ENCODE measurements at regions not wholly inside any gene's neighbourhood (a gene's known extent, or its start where the extent isn't known, plus 50 kb on each side); places are given as distances from the start of the nearest gene placed in this dataset.

GRCh38 chr9:90127923-90128322, 514.7 kb downstream of the DIRAS2 start:
- no peak for DNase-seq
- H3K9me3 ChIP-seq (replicated peaks; ENCODE audit: insufficient read depth, low read length): no peaks in the 10 kb centered on the region
- H3K27ac ChIP-seq (ENCODE audit: low read length): no peak overlapping the region
- no peaks in the 10 kb centered on the region for H3K36me3 ChIP-seq (replicated peaks; ENCODE audit: insufficient read depth, low read length)
- no peak overlapping the region for H3K4me2 ChIP-seq (ENCODE audit: low read depth, low read length)
- H3K27me3 ChIP-seq (replicated peaks; ENCODE audit: insufficient read depth, low read length): no peaks in the 10 kb centered on the region
- H4K20me1 ChIP-seq (ENCODE audit: insufficient read depth, low read length): no peaks in the 10 kb centered on the region
- no peaks in the 10 kb centered on the region for H3K4me1 ChIP-seq (ENCODE audit: low read length)
- TF ChIP-seq CTCF (IDR thresholded peaks at IDR 0.05; ENCODE audit: low read length): no peak
- no peak for TF ChIP-seq EZH2 (optimal IDR thresholded peaks at IDR 0.05; ENCODE audit: low read depth, low read length)
- TF ChIP-seq EZH2phosphoT487 (IDR thresholded peaks at IDR 0.05; ENCODE audit: low read length): no peak
- no peak overlapping the region for H3K9ac ChIP-seq (ENCODE audit: low read length)
- H3K79me2 ChIP-seq (ENCODE audit: low read length): no peaks in the 10 kb centered on the region
- H3F3A ChIP-seq (ENCODE audit: insufficient read depth, low read length): no peaks in the 10 kb centered on the region
- H3K9me2 ChIP-seq (replicated peaks; ENCODE audit: insufficient read depth, low read length): no peaks in the 10 kb centered on the region
- no peak overlapping the region for H2AFZ ChIP-seq (ENCODE audit: low read length)
- H3K4me3 ChIP-seq (ENCODE audit: low read length): no peak overlapping the region

- DNase-seq: no peak
- H4K20me1 ChIP-seq (ENCODE audit: insufficient read depth, low read length): no peaks in the 10 kb centered on the region
- TF ChIP-seq EZH2 (optimal IDR thresholded peaks at IDR 0.05; ENCODE audit: low read depth, low read length): no peak
- TF ChIP-seq EZH2phosphoT487 (IDR thresholded peaks at IDR 0.05; ENCODE audit: low read length): no peak
- no peaks in the 10 kb centered on the region for H3K36me3 ChIP-seq (replicated peaks; ENCODE audit: insufficient read depth, low read length)
- no peak overlapping the region for H3K9ac ChIP-seq (ENCODE audit: low read length)
- no peaks in the 10 kb centered on the region for H3K4me1 ChIP-seq (ENCODE audit: low read length)
- no peaks in the 10 kb centered on the region for H3K27me3 ChIP-seq (replicated peaks; ENCODE audit: insufficient read depth, low read length)
- no peak overlapping the region for H3K4me2 ChIP-seq (ENCODE audit: low read depth, low read length)
- H3K27ac ChIP-seq (ENCODE audit: low read length): no peak overlapping the region
- no peaks in the 10 kb centered on the region for H3F3A ChIP-seq (ENCODE audit: insufficient read depth, low read length)
- no peaks in the 10 kb centered on the region for H3K9me2 ChIP-seq (replicated peaks; ENCODE audit: insufficient read depth, low read length)
- H3K9me3 ChIP-seq (replicated peaks; ENCODE audit: insufficient read depth, low read length): no peaks in the 10 kb centered on the region
- no peaks in the 10 kb centered on the region for H3K79me2 ChIP-seq (ENCODE audit: low read length)
- no peak overlapping the region for H2AFZ ChIP-seq (ENCODE audit: low read length)
- no peak overlapping the region for H3K4me3 ChIP-seq (ENCODE audit: low read length)
These were observed 513.9 kb downstream of the DIRAS2 start for GRCh38 chr9:90128587-90129190.

- no peak overlapping the region for H3K4me3 ChIP-seq (ENCODE audit: low read length)
- H3K27ac ChIP-seq (ENCODE audit: low read length): no peak overlapping the region
- no peak for DNase-seq
- no peaks in the 10 kb centered on the region for H4K20me1 ChIP-seq (ENCODE audit: insufficient read depth, low read length)
- no peak overlapping the region for H3K9ac ChIP-seq (ENCODE audit: low read length)
- no peaks in the 10 kb centered on the region for H3K9me3 ChIP-seq (replicated peaks; ENCODE audit: insufficient read depth, low read length)
- H3F3A ChIP-seq (ENCODE audit: insufficient read depth, low read length): no peaks in the 10 kb centered on the region
- H3K9me2 ChIP-seq (replicated peaks; ENCODE audit: insufficient read depth, low read length): no peaks in the 10 kb centered on the region
- H3K36me3 ChIP-seq (replicated peaks; ENCODE audit: insufficient read depth, low read length): no peaks in the 10 kb centered on the region
- H2AFZ ChIP-seq (ENCODE audit: low read length): no peak overlapping the region
- no peaks in the 10 kb centered on the region for H3K27me3 ChIP-seq (replicated peaks; ENCODE audit: insufficient read depth, low read length)
- TF ChIP-seq CTCF (IDR thresholded peaks at IDR 0.05; ENCODE audit: low read length): no peak
- TF ChIP-seq EZH2phosphoT487 (IDR thresholded peaks at IDR 0.05; ENCODE audit: low read length): no peak
- no peak for TF ChIP-seq EZH2 (optimal IDR thresholded peaks at IDR 0.05; ENCODE audit: low read depth, low read length)
- H3K4me2 ChIP-seq (ENCODE audit: low read depth, low read length): no peak overlapping the region
- H3K4me1 ChIP-seq (ENCODE audit: low read length): no peaks in the 10 kb centered on the region
- no peaks in the 10 kb centered on the region for H3K79me2 ChIP-seq (ENCODE audit: low read length)
These were observed 513.2 kb downstream of the DIRAS2 start for GRCh38 chr9:90129446-90129845.

GRCh38 chr9:90131568-90131967, 511.1 kb downstream of the DIRAS2 start:
- TF ChIP-seq CTCF (IDR thresholded peaks at IDR 0.05; ENCODE audit: low read length): no peak
- Histone ChIP-seq H3K79me2 (ENCODE audit: low read length) (no peaks in the 10 kb centered on the region), H2AFZ (ENCODE audit: low read length) (no peak overlapping the region), H3K4me3 (ENCODE audit: low read length) (no peak overlapping the region), H3F3A (ENCODE audit: insufficient read depth, low read length) (no peaks in the 10 kb centered on the region), H3K9me2 (replicated peaks; ENCODE audit: insufficient read depth, low read length) (no peaks in the 10 kb centered on the region), H3K27ac (ENCODE audit: low read length) (no peak overlapping the region), H4K20me1 (ENCODE audit: insufficient read depth, low read length) (no peaks in the 10 kb centered on the region), H3K4me1 (ENCODE audit: low read length) (no peaks in the 10 kb centered on the region), H3K9me3 (replicated peaks; ENCODE audit: insufficient read depth, low read length) (no peaks in the 10 kb centered on the region), H3K36me3 (replicated peaks; ENCODE audit: insufficient read depth, low read length) (no peaks in the 10 kb centered on the region), H3K4me2 (ENCODE audit: low read depth, low read length) (no peak overlapping the region), H3K27me3 (replicated peaks; ENCODE audit: insufficient read depth, low read length) (no peaks in the 10 kb centered on the region), H3K9ac (ENCODE audit: low read length) (no peak overlapping the region)
- no peak for DNase-seq
